NCI-H526 treated with DMSO at 0.1 percent for 48 hours (cell line): ENCODE measurements at regions not wholly inside any gene's neighbourhood (a gene's known extent, or its start where the extent isn't known, plus 50 kb on each side); places are given as distances from the start of the nearest gene placed in this dataset.

ENCODE experiments used
- DNase-seq: peaks from one replicate; lab custom pipeline; 2025; lab: John Stamatoyannopoulos, UW

- no peak for DNase-seq
Observed at GRCh38 chr3:24764236-24764915, 269.7 kb upstream of the THRB start.

- no peak for DNase-seq
Observed at GRCh38 chr3:24765399-24765798, 270.7 kb upstream of the THRB start.

- no peak for DNase-seq
Observed at GRCh38 chr3:24769918-24770317, 275.3 kb upstream of the THRB start.

- peak; percentile 36 for DNase-seq
Observed at GRCh38 chr3:24773798-24774197, 279.1 kb upstream of the THRB start.

- no peak for DNase-seq
Observed at GRCh38 chr3:24780991-24781390, 286.3 kb upstream of the THRB start.

GRCh38 chr3:24781454-24781853, 286.8 kb upstream of the THRB start:
- DNase-seq, result no peak

GRCh38 chr3:24793896-24794295, 299.2 kb upstream of the THRB start:
- DNase-seq, result no peak

GRCh38 chr3:24802614-24803013, 308.0 kb upstream of the THRB start:
- no peak for DNase-seq

- no peak for DNase-seq
Observed at GRCh38 chr3:24804095-24804494, 309.4 kb upstream of the THRB start.

- DNase-seq, result no peak
Observed at GRCh38 chr3:24810881-24811280, 316.2 kb upstream of the THRB start.

GRCh38 chr3:24812116-24812515, 317.5 kb upstream of the THRB start:
- no peak for DNase-seq

GRCh38 chr3:24818055-24818454, 323.4 kb upstream of the THRB start:
- DNase-seq, result no peak

- DNase-seq, result no peak
Observed at GRCh38 chr3:24828011-24828410, 333.4 kb upstream of the THRB start.

- DNase-seq, result no peak
Observed at GRCh38 chr3:24828551-24828950, 333.9 kb upstream of the THRB start.

GRCh38 chr3:24829011-24829581, 334.4 kb upstream of the THRB start:
- peak; percentile 23 for DNase-seq

GRCh38 chr3:24829629-24830229, 335.1 kb upstream of the THRB start:
- peak; percentile 23 for DNase-seq

GRCh38 chr3:24830230-24831152, 335.8 kb upstream of the THRB start:
- DNase-seq, result no peak

GRCh38 chr3:24831221-24831620, 336.6 kb upstream of the THRB start:
- DNase-seq, result no peak

GRCh38 chr3:24832891-24833290, 338.2 kb upstream of the THRB start:
- no peak for DNase-seq

GRCh38 chr3:24834442-24834841, 339.8 kb upstream of the THRB start:
- DNase-seq, result no peak

GRCh38 chr3:24835510-24835909, 340.9 kb upstream of the THRB start:
- DNase-seq, result no peak

- no peak for DNase-seq
Observed at GRCh38 chr3:24837601-24838000, 343.0 kb upstream of the THRB start.

GRCh38 chr3:24838533-24838932, 343.9 kb upstream of the THRB start:
- DNase-seq, result no peak
